H1 (cell line): ENCODE measurements at regions not wholly inside any gene's neighbourhood (a gene's known extent, or its start where the extent isn't known, plus 50 kb on each side); places are given as distances from the start of the nearest gene placed in this dataset.

Experiments used
- CTCF ChIA-PET: fragments of 300-600 bp; sonication (Branson Sonifier 250); formaldehyde crosslinking; loops from one replicate; lab custom pipeline; 2021; ENCODE audit not compliant: partially characterized antibody; lab: Charles Lee
- POLR2A ChIA-PET: fragments of 300-600 bp; sonication (Branson Sonifier 250); formaldehyde crosslinking; loops from one replicate; lab custom pipeline; 2021; ENCODE audit warnings: inconsistent platforms; ENCODE audit not compliant: partially characterized antibody; lab: Charles Lee
- DNase-seq, 2 experiments: peaks; one replicate each; pipeline versions ENCODE4 v3.0.0 to v3.0.0-alpha.2; 2010 to 2022; ENCODE audit warnings: low spot score in 2 of 2, low read depth in 1 of 2, mixed read lengths in 1 of 2
- FAIRE-seq: peaks from 2 replicates; lab custom pipeline; 2011; peaks lifted over from hg19 to GRCh38; lab: Jason Lieb, UNC
- H2AFZ ChIP-seq: 2 replicates; pipeline ENCODE4 v1.8.1; 2012; ENCODE audit warnings: low read length, inconsistent platforms
- H2AK5ac ChIP-seq: 2 replicates; pipeline ENCODE4 v1.6.1; 2013; ENCODE audit warnings: low read depth, low read length
- H2BK120ac ChIP-seq: replicated peaks from 2 replicates; pipeline ENCODE3; 2013; ENCODE audit warnings: low read depth, low read length, inconsistent platforms
- H2BK12ac ChIP-seq: 2 replicates; pipeline ENCODE4 v1.6.1; 2013; ENCODE audit warnings: low read depth, low read length
- H2BK15ac ChIP-seq: 2 replicates; pipeline ENCODE4 v1.6.1; 2013; ENCODE audit warnings: low read length
- H2BK20ac ChIP-seq: 2 replicates; pipeline ENCODE4 v1.6.1; 2013; ENCODE audit warnings: low read length
- H2BK5ac ChIP-seq: 2 replicates; pipeline ENCODE4 v1.6.1; 2013; ENCODE audit warnings: low read depth, low read length
- H3K14ac ChIP-seq: 2 replicates; pipeline ENCODE4 v1.6.1; 2013; ENCODE audit warnings: inconsistent platforms; ENCODE audit not compliant: insufficient read length
- H3K18ac ChIP-seq: 2 replicates; pipeline ENCODE4 v1.6.1; 2013; ENCODE audit warnings: low read length; ENCODE audit errors: extremely low read depth
- H3K23ac ChIP-seq: 2 replicates; pipeline ENCODE4 v1.6.1; 2013; ENCODE audit warnings: inconsistent platforms; ENCODE audit not compliant: insufficient read length
- H3K23me2 ChIP-seq: 2 replicates; pipeline ENCODE4 v1.6.1; 2013; ENCODE audit warnings: low read depth, low read length
- H3K27ac ChIP-seq: 2 replicates; pipeline ENCODE4 v1.6.1; 2011; ENCODE audit warnings: low read depth, low read length, inconsistent platforms
- H3K27me3 ChIP-seq, 4 experiments: replicated peaks in 1 of 4; 1 replicate in 1 of 4; 2 replicates in 3 of 4; pipeline versions ENCODE4 v1.6.1 to v1.8.1; 2011 to 2013; ENCODE audit warnings: low read length in 3 of 4, mild to moderate bottlenecking in 3 of 4, inconsistent platforms in 2 of 4, mixed read lengths in 2 of 4, moderate library complexity in 1 of 4; ENCODE audit not compliant: control insufficient read depth in 3 of 4, insufficient read depth in 3 of 4; ENCODE audit errors: extremely low read depth in 1 of 4
- H3K36me3 ChIP-seq, 4 experiments: 2 replicates each; pipeline versions ENCODE4 v1.6.1 to v1.8.1; 2011 to 2013; ENCODE audit warnings: mild to moderate bottlenecking in 4 of 4, low read length in 3 of 4, moderate library complexity in 2 of 4, control low read depth in 1 of 4, inconsistent platforms in 1 of 4; ENCODE audit not compliant: insufficient read depth in 4 of 4, control insufficient read depth in 2 of 4
- H3K4ac ChIP-seq: replicated peaks from 2 replicates; pipeline ENCODE3; 2013; ENCODE audit warnings: low read length, low read depth, mixed read lengths, inconsistent platforms; ENCODE audit not compliant: insufficient read length
- H3K4me1 ChIP-seq, 4 experiments: replicated peaks in 1 of 4; 1 replicate in 1 of 4; 2 replicates in 3 of 4; pipeline versions ENCODE4 v1.6.1 to v1.8.1; 2011 to 2013; ENCODE audit warnings: low read length in 3 of 4, inconsistent platforms in 2 of 4, mixed read lengths in 1 of 4; ENCODE audit not compliant: insufficient read depth in 4 of 4, control insufficient read depth in 3 of 4
- H3K4me2 ChIP-seq, 2 experiments: 2 replicates each; pipeline versions ENCODE4 v1.6.1 to v1.8.1; 2011 to 2013; ENCODE audit warnings: low read depth in 2 of 2, low read length in 2 of 2, control low read depth in 1 of 2, inconsistent platforms in 1 of 2, mild to moderate bottlenecking in 1 of 2; ENCODE audit not compliant: insufficient read depth in 1 of 2
- H3K4me3 ChIP-seq, 4 experiments: fragments of 200-600, 300-600 bp in 1 of 4; sonication (generic), shearing (Covaris generic), sonication (Bioruptor Twin) in 1 of 4; 2 replicates each; pipeline versions ENCODE4 v1.5.1 to v1.8.1; 2011 to 2016; ENCODE audit warnings: low read length in 4 of 4, low read depth in 3 of 4, control low read depth in 2 of 4, inconsistent platforms in 2 of 4, mild to moderate bottlenecking in 2 of 4, mixed read lengths in 1 of 4, moderate library complexity in 1 of 4; ENCODE audit not compliant: insufficient read depth in 2 of 4; ENCODE audit errors: extremely low read depth in 1 of 4
- H3K56ac ChIP-seq: replicated peaks from 2 replicates; pipeline ENCODE3; 2013; ENCODE audit warnings: low read depth, mild to moderate bottlenecking, mixed read lengths, low read length, inconsistent platforms; ENCODE audit not compliant: insufficient read length
- H3K79me1 ChIP-seq: 2 replicates; pipeline ENCODE4 v1.6.1; 2013; ENCODE audit warnings: low read depth, low read length, control low read depth
- H3K79me2 ChIP-seq, 2 experiments: 2 replicates each; pipeline versions ENCODE4 v1.6.1 to v1.8.1; 2012 to 2013; ENCODE audit warnings: low read length in 2 of 2, mild to moderate bottlenecking in 2 of 2, inconsistent platforms in 1 of 2; ENCODE audit not compliant: insufficient read depth in 2 of 2, control insufficient read depth in 1 of 2
- H3K9ac ChIP-seq, 4 experiments: replicated peaks in 1 of 4; 1 replicate in 1 of 4; 2 replicates in 3 of 4; pipeline versions ENCODE4 v1.6.1 to v1.8.1; 2011 to 2013; ENCODE audit warnings: low read depth in 3 of 4, low read length in 3 of 4, control low read depth in 2 of 4, mild to moderate bottlenecking in 2 of 4, moderate library complexity in 2 of 4, inconsistent platforms in 1 of 4; ENCODE audit errors: extremely low read depth in 1 of 4
- H3K9me3 ChIP-seq, 2 experiments: 2 replicates each; pipeline versions ENCODE4 v1.6.1 to v1.8.1; 2012 to 2013; ENCODE audit warnings: mild to moderate bottlenecking in 2 of 2, moderate library complexity in 2 of 2, control low read depth in 1 of 2, inconsistent platforms in 1 of 2, low read depth in 1 of 2, low read length in 1 of 2, mixed read lengths in 1 of 2; ENCODE audit not compliant: insufficient read depth in 2 of 2
- H4K20me1 ChIP-seq, 2 experiments: replicated peaks in 1 of 2; 2 replicates each; pipeline versions ENCODE3 to v1.8.1; 2011 to 2013; ENCODE audit warnings: inconsistent platforms in 2 of 2, low read length in 2 of 2, mild to moderate bottlenecking in 1 of 2; ENCODE audit not compliant: insufficient read depth in 2 of 2, control insufficient read depth in 1 of 2
- H4K5ac ChIP-seq: 2 replicates; pipeline ENCODE4 v1.6.1; 2013; ENCODE audit warnings: low read length, low read depth, mixed read lengths, inconsistent platforms; ENCODE audit not compliant: insufficient read length
- H4K8ac ChIP-seq: 2 replicates; pipeline ENCODE4 v1.8.0; 2013; ENCODE audit warnings: mild to moderate bottlenecking, moderate library complexity, low read length, inconsistent platforms; ENCODE audit not compliant: insufficient read depth; ENCODE audit errors: extremely low read depth
- H4K91ac ChIP-seq: replicated peaks from 2 replicates; pipeline ENCODE3; 2013; ENCODE audit warnings: low read length, mixed read lengths, inconsistent platforms; ENCODE audit not compliant: insufficient read length
- EP300 ChIP-seq, 2 experiments: IDR thresholded peaks; 1 replicate in 1 of 2; 2 replicates in 1 of 2; pipeline ENCODE4 v1.6.1; 2011 to 2012; ENCODE audit warnings: low read depth in 2 of 2, low read length in 2 of 2, mild to moderate bottlenecking in 2 of 2, borderline replicate concordance in 1 of 2, inconsistent platforms in 1 of 2, moderate library complexity in 1 of 2
- NANOG ChIP-seq: IDR thresholded peaks from 2 replicates; pipeline ENCODE4 v1.6.1; 2011; ENCODE audit warnings: low read length, low read depth, mild to moderate bottlenecking, inconsistent platforms; ENCODE audit not compliant: insufficient read depth, poor library complexity, severe bottlenecking
- POU5F1 ChIP-seq: IDR thresholded peaks from 2 replicates; pipeline ENCODE4 v1.6.1; 2011; ENCODE audit warnings: low read depth, mild to moderate bottlenecking, low read length, moderate library complexity
- SIX5 ChIP-seq: IDR thresholded peaks from 2 replicates; pipeline ENCODE4 v1.6.1; 2011; ENCODE audit warnings: mild to moderate bottlenecking, low read depth, low read length
- SUZ12 ChIP-seq: fragments of 200-600 bp; sonication (generic); IDR thresholded peaks from 2 replicates; pipeline ENCODE4 v1.6.1; 2012; ENCODE audit warnings: mild to moderate bottlenecking, inconsistent platforms, low read length, moderate library complexity, mixed read lengths
- TAF7 ChIP-seq: optimal IDR thresholded peaks from 2 replicates; pipeline ENCODE3; 2011; ENCODE audit warnings: low read depth, mild to moderate bottlenecking, inconsistent platforms, low read length, moderate library complexity, borderline replicate concordance
- WGBS, 2 experiments: shearing (Covaris generic) in 1 of 2; methylation state at CpG; one replicate each; pipeline versions ENCODE4 v1.1.6 to v1.1.7; 2013 to 2015; ENCODE audit warnings: low lambda C conversion rate in 2 of 2, mixed read lengths in 2 of 2, inconsistent platforms in 1 of 2, low coverage in 1 of 2, missing lambda C conversion rate in 1 of 2; ENCODE audit not compliant: insufficient replicate concordance in 2 of 2, insufficient coverage in 1 of 2, insufficient read length in 1 of 2; ENCODE audit errors: extremely low coverage in 1 of 2, missing lambda C conversion rate in 1 of 2; 5-methylcytosine and 5-hydroxymethylcytosine counted together

GRCh38 chr7:49636400-49636799, 137.0 kb upstream of the VWC2 start:
- no peak overlapping the region for H2AK5ac ChIP-seq
- no peak overlapping the region for H4K5ac ChIP-seq
- H3K23ac ChIP-seq, result no peak overlapping the region
- no peak overlapping the region for H3K27ac ChIP-seq
- no peak overlapping the region for H2AFZ ChIP-seq
- H3K9ac ChIP-seq, result no peak overlapping the region
- H3K9me3 ChIP-seq, result no peaks in the 10 kb centered on the region
- H3K4me2 ChIP-seq, result no peak overlapping the region
- H3K79me2 ChIP-seq, result no peaks in the 10 kb centered on the region
- no peak overlapping the region for H3K56ac ChIP-seq
- H2BK12ac ChIP-seq, result no peak overlapping the region
- no peak overlapping the region for H4K8ac ChIP-seq
- H2BK5ac ChIP-seq, result no peak overlapping the region
- FAIRE-seq (no peak), DNase-seq (no peak)
- no peaks in the 10 kb centered on the region for H3K79me1 ChIP-seq
- no peak overlapping the region for H3K4me3 ChIP-seq
- no peaks in the 10 kb centered on the region for H3K27me3 ChIP-seq
- H2BK15ac ChIP-seq, result no peak overlapping the region
- H2BK120ac ChIP-seq, result no peak overlapping the region
- no peak overlapping the region for H3K18ac ChIP-seq
- no peaks in the 10 kb centered on the region for H3K36me3 ChIP-seq
- peaks cover 0 to 4% (median under 1%) of the 10 kb centered on the region in 4 experiments; a peak in 1 of 7 replicates for H3K4me1 ChIP-seq
- H2BK20ac ChIP-seq, result no peak overlapping the region
- no peaks in the 10 kb centered on the region for H4K20me1 ChIP-seq
- WGBS, 2 experiments, result 92% methylated on average over 3 of the region's 3 CpGs; no CpG with 5 or more reads in 1 of the 2 experiments
- H3K4ac ChIP-seq, result no peak overlapping the region
- peaks cover 3% of the 10 kb centered on the region; the same call in 1 of the 2 replicates for H3K23me2 ChIP-seq
- ChIA-PET CTCF (interaction anchor here (1.0 to 1.6 kb wide), 3 partner anchors 8 to 150 kb away, joined by 3 to 5 read pairs (median 4); no protein-coding TSS in a partner anchor), POLR2A (no interaction called here)
- no peak overlapping the region for H4K91ac ChIP-seq
- TF ChIP-seq TAF7, result no peak
- no peak for TF ChIP-seq POU5F1
- no peak for TF ChIP-seq SUZ12
- no peak for TF ChIP-seq NANOG
- TF ChIP-seq EP300 (IDR thresholded peaks at IDR 0.05; ENCODE audit: borderline replicate concordance in 1 of 2, low read depth in 2 of 2, low read length in 2 of 2), result no peak
- TF ChIP-seq SIX5, result no peak
- H3K14ac ChIP-seq, result no peak overlapping the region
